ENCODE measurements at regions not wholly inside any gene's neighbourhood (a gene's known extent, or its start where the extent isn't known, plus 50 kb on each side); places are given as distances from the start of the nearest gene placed in this dataset.
A peak's percentile ranks its signal among the peaks of the same experiment; 100 is the strongest.

DNA sequence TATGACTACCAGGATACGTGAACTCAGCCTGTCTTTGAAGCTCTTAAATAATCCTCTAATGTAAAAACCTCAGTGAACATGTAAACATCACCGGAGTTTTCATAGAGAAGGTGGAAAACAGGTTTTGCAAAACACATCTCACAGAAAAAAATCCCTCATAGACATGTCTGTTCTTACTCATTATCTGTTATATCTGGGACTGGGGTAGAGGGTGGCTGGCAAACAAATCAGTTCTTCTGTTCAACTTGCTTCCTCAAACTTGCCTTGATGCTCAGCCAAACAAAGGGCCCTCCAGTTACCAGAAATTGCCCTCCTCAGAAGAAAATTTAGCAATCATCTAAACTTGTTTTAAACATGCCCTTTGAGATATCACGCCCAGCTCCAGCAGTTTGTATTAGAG, 66.1 kb upstream of the CXADR start:
- H3K4me3 ChIP-seq, result no peak overlapping the region
- peak overlapping the region; percentile 49 for H2AFZ ChIP-seq
- no peak overlapping the region for H3K27ac ChIP-seq (ENCODE audit: low read depth)
- H3K4me1 ChIP-seq (ENCODE audit: insufficient read depth), result no peaks in the 10 kb centered on the region
- H3K4me2 ChIP-seq, result no peak overlapping the region
- Mint-ChIP-seq H3K36me3 (ENCODE audit: low read depth) (no peaks in the 10 kb centered on the region), H3K4me1 (peaks cover 4% of the 10 kb centered on the region), H3K4me3 (no peak overlapping the region), H3K9me3 (no peaks in the 10 kb centered on the region), H3K27me3 (ENCODE audit: insufficient read depth, low read depth, poor library complexity) (peaks cover 2% of the 10 kb centered on the region), H3K27ac (no peak overlapping the region)
- no peaks in the 10 kb centered on the region for H4K20me1 ChIP-seq (replicated peaks; ENCODE audit: insufficient read depth)
- H3F3A ChIP-seq (replicated peaks; ENCODE audit: low read depth), result no peaks in the 10 kb centered on the region
- DNase-seq (ENCODE audit: low spot score), result no peak
- H3K36me3 ChIP-seq (ENCODE audit: insufficient read depth), result no peaks in the 10 kb centered on the region
- H3K9me2 ChIP-seq (ENCODE audit: insufficient read depth), result no peaks in the 10 kb centered on the region
- H3K27me3 ChIP-seq (ENCODE audit: insufficient read depth), result no peaks in the 10 kb centered on the region
- no peak for ATAC-seq
- TF ChIP-seq EZH2phosphoT487 (IDR thresholded peaks at IDR 0.05; ENCODE audit: unreplicated experiment) (no peak), REST (IDR thresholded peaks at IDR 0.05; ENCODE audit: unreplicated experiment) (no peak), ZNF331 (CRISPR knock-in tag; IDR thresholded peaks at IDR 0.05; ENCODE audit: low read depth) (no peak)
- no peaks in the 10 kb centered on the region for H3K79me2 ChIP-seq (replicated peaks; ENCODE audit: insufficient read depth)

- H3K4me2 ChIP-seq, result no peak overlapping the region
- H3K36me3 ChIP-seq (ENCODE audit: insufficient read depth), result no peaks in the 10 kb centered on the region
- no peak for ATAC-seq
- H3K9me2 ChIP-seq (ENCODE audit: insufficient read depth), result no peaks in the 10 kb centered on the region
- no peak overlapping the region for H3K27ac ChIP-seq (ENCODE audit: low read depth)
- H3K79me2 ChIP-seq (replicated peaks; ENCODE audit: insufficient read depth), result no peaks in the 10 kb centered on the region
- Mint-ChIP-seq H3K9me3 (peaks cover 2% of the 10 kb centered on the region), H3K27ac (no peak overlapping the region), H3K36me3 (ENCODE audit: low read depth) (peaks cover 2% of the 10 kb centered on the region; the same call in 1 of the 3 replicates), H3K4me3 (no peak overlapping the region), H3K27me3 (ENCODE audit: insufficient read depth, low read depth, poor library complexity) (peaks cover 7% of the 10 kb centered on the region), H3K4me1 (no peaks in the 10 kb centered on the region; the same call in 1 of the 3 replicates)
- DNase-seq (ENCODE audit: low spot score), result no peak
- no peaks in the 10 kb centered on the region for H4K20me1 ChIP-seq (replicated peaks; ENCODE audit: insufficient read depth)
- H3K4me3 ChIP-seq, result no peak overlapping the region
- no peaks in the 10 kb centered on the region for H3F3A ChIP-seq (replicated peaks; ENCODE audit: low read depth)
- 0 out of 2 replicates have a peak, but pooled peaks cover 6% of the 10 kb centered on the region for H3K4me1 ChIP-seq (ENCODE audit: insufficient read depth)
- no peaks in the 10 kb centered on the region for H3K27me3 ChIP-seq (ENCODE audit: insufficient read depth)
- H2AFZ ChIP-seq, result peak overlapping the region; percentile 80; the same call in 1 of the 2 replicates
- no peak for TF ChIP-seq EZH2 (IDR thresholded peaks at IDR 0.05; ENCODE audit: low read depth, unreplicated experiment)
- no peak for TF ChIP-seq REST (IDR thresholded peaks at IDR 0.05; ENCODE audit: unreplicated experiment)
- TF ChIP-seq ZNF114 (CRISPR knock-in tag; IDR thresholded peaks at IDR 0.05), result no peak
- no peak for TF ChIP-seq STAT1 (IDR thresholded peaks at IDR 0.05; ENCODE audit: unreplicated experiment)
- TF ChIP-seq, protein P1, sequence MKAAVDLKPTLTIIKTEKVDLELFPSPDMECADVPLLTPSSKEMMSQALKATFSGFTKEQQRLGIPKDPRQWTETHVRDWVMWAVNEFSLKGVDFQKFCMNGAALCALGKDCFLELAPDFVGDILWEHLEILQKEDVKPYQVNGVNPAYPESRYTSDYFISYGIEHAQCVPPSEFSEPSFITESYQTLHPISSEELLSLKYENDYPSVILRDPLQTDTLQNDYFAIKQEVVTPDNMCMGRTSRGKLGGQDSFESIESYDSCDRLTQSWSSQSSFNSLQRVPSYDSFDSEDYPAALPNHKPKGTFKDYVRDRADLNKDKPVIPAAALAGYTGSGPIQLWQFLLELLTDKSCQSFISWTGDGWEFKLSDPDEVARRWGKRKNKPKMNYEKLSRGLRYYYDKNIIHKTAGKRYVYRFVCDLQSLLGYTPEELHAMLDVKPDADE (IDR thresholded peaks at IDR 0.05), result no peak
These were observed 63.1 kb upstream of the CXADR start for GRCh38 chr21:17449701-17450100.

All from GM23338 (cell line).